WTC11 (cell line): ENCODE measurements at regions not wholly inside any gene's neighbourhood (a gene's known extent, or its start where the extent isn't known, plus 50 kb on each side); places are given as distances from the start of the nearest gene placed in this dataset.

ENCODE experiments used
- ATAC-seq: fragments of 200-7000 bp; cut with Tn5 transposase; 2 replicates; pipeline ENCODE4 v1.10.0; 2021; ENCODE audit warnings: mild to moderate bottlenecking, moderate library complexity
- CTCF ChIA-PET: fragments of 300-600 bp; sonication (Branson Sonifier 250); formaldehyde crosslinking; loops from one replicate; lab custom pipeline; 2021; ENCODE audit warnings: antibody characterized with exemption; lab: Charles Lee
- POLR2A ChIA-PET: fragments of 350-600 bp; sonication (Branson Sonifier 250); formaldehyde crosslinking; loops from one replicate; lab custom pipeline; 2021; ENCODE audit warnings: antibody characterized with exemption; lab: Charles Lee
- DNase-seq: peaks from one replicate; pipeline ENCODE4 v3.0.0; 2021; ENCODE audit warnings: low spot score
- H3K27ac Mint-ChIP-seq: 2 replicates; pipeline ENCODE4 v1.8.0; 2021; ENCODE audit warnings: mixed read lengths
- H3K27me3 Mint-ChIP-seq: 2 replicates; pipeline ENCODE4 v1.8.0; 2021; ENCODE audit warnings: low read depth, mild to moderate bottlenecking, moderate library complexity, mixed read lengths
- H3K36me3 Mint-ChIP-seq: 2 replicates; pipeline ENCODE4 v1.8.0; 2021; ENCODE audit warnings: mixed read lengths
- H3K4me1 Mint-ChIP-seq: 2 replicates; pipeline ENCODE4 v1.8.0; 2022; ENCODE audit warnings: mixed read lengths
- H3K4me3 Mint-ChIP-seq: 2 replicates; pipeline ENCODE4 v1.8.0; 2021; ENCODE audit warnings: mild to moderate bottlenecking, moderate library complexity, mixed read lengths
- H3K9me3 Mint-ChIP-seq: 2 replicates; pipeline ENCODE4 v1.8.0; 2021; ENCODE audit warnings: mixed read lengths
- ATF1 ChIP-seq: sonication (generic); formaldehyde crosslinking; IDR thresholded peaks from 2 replicates; pipeline ENCODE4 v1.8.1; 2023; ENCODE audit warnings: mild to moderate bottlenecking, moderate library complexity, missing genetic modification reagents
- CBFB ChIP-seq: sonication (generic); formaldehyde crosslinking; IDR thresholded peaks from 2 replicates; pipeline ENCODE4 v1.8.1; 2022; ENCODE audit warnings: mild to moderate bottlenecking, low read depth, missing genetic modification reagents
- CREB1 ChIP-seq: sonication (generic); formaldehyde crosslinking; IDR thresholded peaks from 2 replicates; pipeline ENCODE4 v1.8.0; 2023; ENCODE audit warnings: mild to moderate bottlenecking, missing genetic modification reagents
- CREM ChIP-seq: sonication (generic); formaldehyde crosslinking; IDR thresholded peaks from 2 replicates; pipeline ENCODE4 v1.8.1; 2022; ENCODE audit warnings: mild to moderate bottlenecking, missing genetic modification reagents, moderate library complexity
- E2F5 ChIP-seq: sonication (generic); formaldehyde crosslinking; IDR thresholded peaks from 2 replicates; pipeline ENCODE4 v1.8.1; 2022; ENCODE audit warnings: mild to moderate bottlenecking, moderate library complexity, missing genetic modification reagents
- ESRRA ChIP-seq: sonication (generic); formaldehyde crosslinking; IDR thresholded peaks from 2 replicates; pipeline ENCODE4 v1.8.1; 2022; ENCODE audit warnings: mild to moderate bottlenecking, missing genetic modification reagents, borderline replicate concordance
- ETV6 ChIP-seq: sonication (generic); formaldehyde crosslinking; IDR thresholded peaks from 2 replicates; pipeline ENCODE4 v1.8.1; 2022; ENCODE audit warnings: mild to moderate bottlenecking, missing genetic modification reagents
- GRHL2 ChIP-seq: fragments of 250-450 bp; sonication (Bioruptor Pico); IDR thresholded peaks from 2 replicates; pipeline ENCODE4 v1.8.0; 2022; ENCODE audit warnings: mild to moderate bottlenecking, moderate library complexity; ENCODE audit not compliant: insufficient replicate concordance, severe bottlenecking
- MXD4 ChIP-seq: fragments of 250-450 bp; sonication (Bioruptor Pico); IDR thresholded peaks from 2 replicates; pipeline ENCODE4 v1.8.0; 2021; ENCODE audit warnings: mild to moderate bottlenecking, moderate library complexity, borderline replicate concordance
- PRRX2 ChIP-seq: fragments of 250-450 bp; sonication (Bioruptor Pico); IDR thresholded peaks from 2 replicates; pipeline ENCODE4 v1.8.0; 2021; ENCODE audit warnings: mild to moderate bottlenecking
- RORB ChIP-seq: fragments of 250-450 bp; sonication (Bioruptor Pico); IDR thresholded peaks from 2 replicates; pipeline ENCODE4 v1.9.0; 2021; ENCODE audit warnings: mild to moderate bottlenecking
- SMAD4 ChIP-seq: sonication (generic); formaldehyde crosslinking; IDR thresholded peaks from 2 replicates; pipeline ENCODE4 v1.8.0; 2022; ENCODE audit warnings: mild to moderate bottlenecking, missing genetic modification reagents
- TEAD4 ChIP-seq: sonication (generic); formaldehyde crosslinking; IDR thresholded peaks from 2 replicates; pipeline ENCODE4 v1.8.0; 2022; ENCODE audit warnings: mild to moderate bottlenecking, missing genetic modification reagents
- ZBTB21 ChIP-seq: sonication (generic); formaldehyde crosslinking; IDR thresholded peaks from 2 replicates; pipeline ENCODE4 v1.8.1; 2023; ENCODE audit warnings: mild to moderate bottlenecking, missing genetic modification reagents, borderline replicate concordance
- ZNF263 ChIP-seq: sonication (generic); formaldehyde crosslinking; IDR thresholded peaks from 2 replicates; pipeline ENCODE4 v1.8.1; 2022; ENCODE audit warnings: low read depth, mild to moderate bottlenecking, moderate library complexity, missing genetic modification reagents
- ZNF671 ChIP-seq: fragments of 250-450 bp; sonication (Bioruptor Pico); IDR thresholded peaks from 2 replicates; pipeline ENCODE4 v1.8.0; 2021; ENCODE audit warnings: mild to moderate bottlenecking
- TF ChIP-seq, protein P1 (sequence below): fragments of 250-450 bp; sonication (Bioruptor Pico); conservative IDR thresholded peaks from 2 replicates; pipeline ENCODE4 v1.9.0; 2021; ENCODE audit warnings: mild to moderate bottlenecking
- TF ChIP-seq, protein P2 (sequence below): sonication (generic); formaldehyde crosslinking; IDR thresholded peaks from 2 replicates; pipeline ENCODE4 v1.8.1; 2023; ENCODE audit warnings: mild to moderate bottlenecking, moderate library complexity, missing genetic modification reagents
- TF ChIP-seq, protein P3 (sequence below): sonication (generic); formaldehyde crosslinking; IDR thresholded peaks from 2 replicates; pipeline ENCODE4 v1.8.0; 2023; ENCODE audit warnings: missing genetic modification reagents, mild to moderate bottlenecking, borderline replicate concordance

DNA sequence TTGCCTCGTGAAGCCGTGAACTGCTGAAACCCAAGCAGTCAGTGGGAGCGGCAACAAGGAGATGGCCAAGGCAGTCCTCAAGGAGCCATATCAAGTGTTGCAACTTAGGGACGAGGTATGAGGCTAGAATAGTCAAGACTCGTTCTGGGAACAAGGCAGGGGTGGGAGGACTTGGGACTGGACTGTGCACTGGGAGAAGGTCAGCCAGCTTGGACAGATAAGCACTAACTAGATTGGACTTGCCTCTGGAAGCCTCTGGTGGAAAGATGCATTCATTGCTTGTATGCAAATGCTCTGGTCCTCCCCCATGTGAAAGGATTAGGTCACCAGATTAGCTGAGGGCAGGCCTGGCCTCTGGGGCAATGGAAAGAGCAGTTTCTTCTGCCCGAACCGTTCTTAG lies 123.3 kb upstream of the CTNNB1 start:
- DNase-seq (no peak), ATAC-seq (peak; percentile 70)
- no peaks in the 10 kb centered on the region for H3K27me3 Mint-ChIP-seq
- CTCF ChIA-PET = no interaction called here
- no peak overlapping the region for H3K4me3 Mint-ChIP-seq
- H3K36me3 Mint-ChIP-seq = no peaks in the 10 kb centered on the region
- H3K9me3 Mint-ChIP-seq = 0 out of 2 replicates have a peak, but pooled peaks cover 9% of the 10 kb centered on the region
- peaks cover 45% of the 10 kb centered on the region for H3K4me1 Mint-ChIP-seq
- TF ChIP-seq MXD4 (no peak), RORB (CRISPR knock-in tag) (no peak), ESRRA (CRISPR knock-in tag) (no peak), SMAD4 (no peak), ZNF263 (CRISPR knock-in tag) (no peak), E2F5 (CRISPR knock-in tag) (no peak), ZNF671 (CRISPR knock-in tag) (no peak), ZBTB21 (no peak), ATF1 (CRISPR knock-in tag) (no peak), PRRX2 (CRISPR knock-in tag) (no peak), TEAD4 (CRISPR knock-in tag) (no peak), CREB1 (CRISPR knock-in tag) (no peak)
- TF ChIP-seq, protein P1, sequence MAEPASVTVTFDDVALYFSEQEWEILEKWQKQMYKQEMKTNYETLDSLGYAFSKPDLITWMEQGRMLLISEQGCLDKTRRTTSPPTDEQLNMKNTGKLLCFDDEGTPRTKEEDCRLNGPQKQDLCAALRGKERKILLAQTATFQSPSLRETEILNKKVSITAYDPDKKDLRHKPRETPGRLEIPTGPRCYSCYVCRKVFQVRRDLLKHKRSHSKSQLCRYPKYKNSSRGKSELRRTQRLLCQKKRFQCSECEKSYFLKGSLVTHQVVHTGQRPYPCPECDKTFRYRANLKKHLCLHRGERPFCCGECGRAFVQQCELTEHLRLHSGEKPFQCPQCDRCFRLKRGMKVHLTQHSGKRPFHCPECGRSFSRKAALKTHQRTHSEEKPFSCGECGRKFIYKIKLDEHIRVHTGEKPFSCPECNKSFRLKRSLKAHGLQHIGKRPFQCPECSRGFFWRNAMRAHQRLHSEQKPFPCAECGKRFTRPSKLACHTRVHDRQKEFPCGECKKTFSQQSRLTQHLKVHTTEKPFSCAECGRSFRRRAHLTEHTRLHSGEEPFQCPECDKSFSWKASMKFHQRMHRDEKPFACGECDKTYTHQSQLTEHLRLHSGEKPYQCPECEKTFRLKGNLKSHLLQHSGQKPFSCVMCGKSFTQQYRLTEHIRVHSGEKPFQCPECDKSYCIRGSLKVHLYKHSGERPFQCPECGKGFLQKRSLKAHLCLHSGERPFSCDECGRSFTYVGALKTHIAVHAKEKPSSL (CRISPR knock-in tag) = no peak
- TF ChIP-seq, protein P2, sequence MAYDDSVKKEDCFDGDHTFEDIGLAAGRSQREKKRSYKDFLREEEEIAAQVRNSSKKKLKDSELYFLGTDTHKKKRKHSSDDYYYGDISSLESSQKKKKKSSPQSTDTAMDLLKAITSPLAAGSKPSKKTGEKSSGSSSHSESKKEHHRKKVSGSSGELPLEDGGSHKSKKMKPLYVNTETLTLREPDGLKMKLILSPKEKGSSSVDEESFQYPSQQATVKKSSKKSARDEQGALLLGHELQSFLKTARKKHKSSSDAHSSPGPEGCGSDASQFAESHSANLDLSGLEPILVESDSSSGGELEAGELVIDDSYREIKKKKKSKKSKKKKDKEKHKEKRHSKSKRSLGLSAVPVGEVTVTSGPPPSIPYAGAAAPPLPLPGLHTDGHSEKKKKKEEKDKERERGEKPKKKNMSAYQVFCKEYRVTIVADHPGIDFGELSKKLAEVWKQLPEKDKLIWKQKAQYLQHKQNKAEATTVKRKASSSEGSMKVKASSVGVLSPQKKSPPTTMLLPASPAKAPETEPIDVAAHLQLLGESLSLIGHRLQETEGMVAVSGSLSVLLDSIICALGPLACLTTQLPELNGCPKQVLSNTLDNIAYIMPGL (CRISPR knock-in tag) = no peak
- TF ChIP-seq, protein P3, sequence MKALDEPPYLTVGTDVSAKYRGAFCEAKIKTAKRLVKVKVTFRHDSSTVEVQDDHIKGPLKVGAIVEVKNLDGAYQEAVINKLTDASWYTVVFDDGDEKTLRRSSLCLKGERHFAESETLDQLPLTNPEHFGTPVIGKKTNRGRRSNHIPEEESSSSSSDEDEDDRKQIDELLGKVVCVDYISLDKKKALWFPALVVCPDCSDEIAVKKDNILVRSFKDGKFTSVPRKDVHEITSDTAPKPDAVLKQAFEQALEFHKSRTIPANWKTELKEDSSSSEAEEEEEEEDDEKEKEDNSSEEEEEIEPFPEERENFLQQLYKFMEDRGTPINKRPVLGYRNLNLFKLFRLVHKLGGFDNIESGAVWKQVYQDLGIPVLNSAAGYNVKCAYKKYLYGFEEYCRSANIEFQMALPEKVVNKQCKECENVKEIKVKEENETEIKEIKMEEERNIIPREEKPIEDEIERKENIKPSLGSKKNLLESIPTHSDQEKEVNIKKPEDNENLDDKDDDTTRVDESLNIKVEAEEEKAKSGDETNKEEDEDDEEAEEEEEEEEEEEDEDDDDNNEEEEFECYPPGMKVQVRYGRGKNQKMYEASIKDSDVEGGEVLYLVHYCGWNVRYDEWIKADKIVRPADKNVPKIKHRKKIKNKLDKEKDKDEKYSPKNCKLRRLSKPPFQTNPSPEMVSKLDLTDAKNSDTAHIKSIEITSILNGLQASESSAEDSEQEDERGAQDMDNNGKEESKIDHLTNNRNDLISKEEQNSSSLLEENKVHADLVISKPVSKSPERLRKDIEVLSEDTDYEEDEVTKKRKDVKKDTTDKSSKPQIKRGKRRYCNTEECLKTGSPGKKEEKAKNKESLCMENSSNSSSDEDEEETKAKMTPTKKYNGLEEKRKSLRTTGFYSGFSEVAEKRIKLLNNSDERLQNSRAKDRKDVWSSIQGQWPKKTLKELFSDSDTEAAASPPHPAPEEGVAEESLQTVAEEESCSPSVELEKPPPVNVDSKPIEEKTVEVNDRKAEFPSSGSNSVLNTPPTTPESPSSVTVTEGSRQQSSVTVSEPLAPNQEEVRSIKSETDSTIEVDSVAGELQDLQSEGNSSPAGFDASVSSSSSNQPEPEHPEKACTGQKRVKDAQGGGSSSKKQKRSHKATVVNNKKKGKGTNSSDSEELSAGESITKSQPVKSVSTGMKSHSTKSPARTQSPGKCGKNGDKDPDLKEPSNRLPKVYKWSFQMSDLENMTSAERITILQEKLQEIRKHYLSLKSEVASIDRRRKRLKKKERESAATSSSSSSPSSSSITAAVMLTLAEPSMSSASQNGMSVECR (CRISPR knock-in tag) = no peak
- POLR2A ChIA-PET = no interaction called here
- H3K27ac Mint-ChIP-seq = no peak overlapping the region

DNA sequence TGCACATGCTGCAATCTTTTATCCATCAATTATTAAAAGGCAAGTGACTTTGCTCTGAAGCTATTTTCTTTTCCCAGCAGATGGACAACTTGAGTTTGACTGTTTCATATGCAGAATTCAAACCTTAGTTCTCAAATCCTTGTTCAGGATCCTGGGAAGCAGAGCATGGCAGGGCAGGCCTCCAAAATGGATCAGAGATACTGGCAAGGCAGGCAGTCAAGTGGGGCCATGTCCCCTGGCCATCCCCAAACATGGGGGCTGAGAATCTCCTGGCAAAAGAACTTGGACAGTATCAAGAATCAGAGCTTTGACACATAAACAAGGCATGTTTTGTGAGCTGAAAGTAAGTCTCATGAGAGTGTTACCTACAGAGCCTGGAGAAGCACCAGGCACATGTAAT lies 122.9 kb upstream of the CTNNB1 start:
- ATAC-seq (no peak), DNase-seq (no peak)
- ChIA-PET POLR2A (no interaction called here), CTCF (no interaction called here)
- H3K36me3 Mint-ChIP-seq = no peaks in the 10 kb centered on the region
- no peak for TF ChIP-seq GRHL2
- TF ChIP-seq CREM = no peak
- no peak for TF ChIP-seq ETV6 (CRISPR knock-in tag)
- no peak for TF ChIP-seq RORB (CRISPR knock-in tag)
- no peak for TF ChIP-seq CBFB (CRISPR knock-in tag)
- no peak overlapping the region for H3K27ac Mint-ChIP-seq
- peaks cover 48% of the 10 kb centered on the region for H3K4me1 Mint-ChIP-seq
- H3K27me3 Mint-ChIP-seq = no peaks in the 10 kb centered on the region
- no peak overlapping the region for H3K4me3 Mint-ChIP-seq
- 0 out of 2 replicates have a peak, but pooled peaks cover 9% of the 10 kb centered on the region for H3K9me3 Mint-ChIP-seq
